ENCODE measurements at regions not wholly inside any gene's neighbourhood (a gene's known extent, or its start where the extent isn't known, plus 50 kb on each side); places are given as distances from the start of the nearest gene placed in this dataset.

- TF ChIP-seq CTCF (conservative IDR thresholded peaks at IDR 0.05) (no peak), ZFX (IDR thresholded peaks at IDR 0.05) (no peak)
Observed at GRCh38 chr15:93722165-93722564, 509.2 kb upstream of the MCTP2 start.

GRCh38 chr15:93720607-93721006, 510.8 kb upstream of the MCTP2 start:
- H3K27ac ChIP-seq = no peak overlapping the region
- TF ChIP-seq ZFX (IDR thresholded peaks at IDR 0.05) = no peak
- TF ChIP-seq CTCF (conservative IDR thresholded peaks at IDR 0.05) = no peak

More at GRCh38 chr15:93722165-93722564, 509.2 kb upstream of the MCTP2 start:
- no peak overlapping the region for H3K27ac ChIP-seq

- no peak for TF ChIP-seq CTCF (conservative IDR thresholded peaks at IDR 0.05)
- TF ChIP-seq ZFX (IDR thresholded peaks at IDR 0.05) = no peak
- no peak overlapping the region for H3K27ac ChIP-seq
Observed at GRCh38 chr15:93719921-93720351, 511.4 kb upstream of the MCTP2 start.

- H3K27ac ChIP-seq = no peak overlapping the region
Observed at GRCh38 chr15:93716615-93717231, 514.6 kb upstream of the MCTP2 start.

GRCh38 chr15:93709708-93710107, 521.7 kb upstream of the MCTP2 start:
- H3K27ac ChIP-seq = no peak overlapping the region
- TF ChIP-seq CTCF (conservative IDR thresholded peaks at IDR 0.05) = no peak

More at GRCh38 chr15:93716615-93717231, 514.6 kb upstream of the MCTP2 start:
- TF ChIP-seq ZFX (IDR thresholded peaks at IDR 0.05) (no peak), CTCF (conservative IDR thresholded peaks at IDR 0.05) (no peak)

DNA sequence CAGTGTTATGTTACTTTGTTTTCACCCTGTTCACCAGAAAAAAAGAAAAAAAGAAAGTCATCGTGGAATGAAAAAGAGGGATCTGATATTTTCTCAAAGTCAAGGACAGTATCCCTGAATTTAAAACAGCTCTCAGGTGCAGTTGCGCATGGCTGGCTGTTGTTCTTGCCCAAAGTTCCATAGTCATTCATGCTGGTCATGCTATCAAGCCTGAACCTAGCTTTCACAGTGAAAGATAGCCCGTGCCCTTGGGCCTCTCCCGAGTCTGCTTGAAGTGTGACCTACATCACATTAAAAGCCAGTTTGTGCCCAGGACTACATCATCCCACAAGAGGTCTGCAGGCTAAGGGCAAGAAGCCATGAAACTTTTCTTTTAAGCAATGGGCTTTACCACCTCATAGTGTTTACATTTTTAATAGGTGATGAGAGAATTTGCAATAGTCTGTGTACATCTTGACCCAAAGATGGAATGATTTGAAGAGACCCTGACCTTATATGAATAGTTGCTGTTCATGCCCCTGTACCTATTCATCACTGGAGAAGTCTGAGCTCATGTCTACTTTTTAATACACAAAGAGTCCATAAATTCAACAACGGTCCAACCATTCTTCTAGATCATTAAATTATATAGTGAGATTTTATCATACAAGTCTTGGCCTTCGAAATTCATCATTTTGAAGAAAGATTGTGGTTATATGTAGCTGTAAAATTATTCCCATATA, 522.5 kb upstream of the MCTP2 start:
- TF ChIP-seq ZFX (IDR thresholded peaks at IDR 0.05) = no peak
- TF ChIP-seq CTCF (conservative IDR thresholded peaks at IDR 0.05) = no peak
- no peak overlapping the region for H3K27ac ChIP-seq

- no peak for TF ChIP-seq CTCF (conservative IDR thresholded peaks at IDR 0.05)
- no peak for TF ChIP-seq ZFX (IDR thresholded peaks at IDR 0.05)
- H3K27ac ChIP-seq = no peak overlapping the region
Observed at GRCh38 chr15:93707751-93708150, 523.6 kb upstream of the MCTP2 start.

Measured in C4-2B (cell line).